PFSK-1 (cell line): ENCODE measurements at regions not wholly inside any gene's neighbourhood (a gene's known extent, or its start where the extent isn't known, plus 50 kb on each side); places are given as distances from the start of the nearest gene placed in this dataset.

Experiments used
- FOXP2 ChIP-seq: optimal IDR thresholded peaks from 2 replicates; pipeline ENCODE3; 2011; ENCODE audit warnings: borderline replicate concordance, control low read depth, inconsistent platforms; ENCODE audit not compliant: insufficient read depth; ENCODE audit errors: extremely low read length, extremely low read depth
- POLR2AphosphoS5 ChIP-seq: IDR thresholded peaks from 2 replicates; pipeline ENCODE4 v1.6.1; 2012; ENCODE audit warnings: low read depth, mild to moderate bottlenecking, control low read depth, low read length, moderate library complexity
- REST ChIP-seq, 2 experiments: IDR thresholded peaks; 2 replicates each; pipeline versions ENCODE4 v1.6.1 to v1.8.0; 2011 to 2012; ENCODE audit warnings: low read depth in 2 of 2, low read length in 2 of 2, control low read depth in 1 of 2, inconsistent platforms in 1 of 2, mild to moderate bottlenecking in 1 of 2, moderate library complexity in 1 of 2; ENCODE audit not compliant: insufficient read depth in 1 of 2
- SIN3A ChIP-seq: IDR thresholded peaks from 2 replicates; pipeline ENCODE4 v1.6.1; 2012; ENCODE audit warnings: mild to moderate bottlenecking, low read length, moderate library complexity, borderline replicate concordance; ENCODE audit not compliant: insufficient read depth
- TAF1 ChIP-seq: IDR thresholded peaks from 2 replicates; pipeline ENCODE4 v1.6.1; 2012; ENCODE audit warnings: low read length, control low read depth, borderline replicate concordance; ENCODE audit not compliant: insufficient read depth

GRCh38 chr10:29877793-29878491 is 181.4 kb downstream of the JCAD start:
- TF ChIP-seq POLR2AphosphoS5, result no peak
- no peak for TF ChIP-seq TAF1
- no peak for TF ChIP-seq SIN3A
- no peak for TF ChIP-seq REST (IDR thresholded peaks at IDR 0.05; ENCODE audit: insufficient read depth in 1 of 2, low read depth in 2 of 2, low read length in 2 of 2)
- no peak for TF ChIP-seq FOXP2

- TF ChIP-seq REST (IDR thresholded peaks at IDR 0.05; ENCODE audit: insufficient read depth in 1 of 2, low read depth in 2 of 2, low read length in 2 of 2), result no peak
- TF ChIP-seq POLR2AphosphoS5, result no peak
- no peak for TF ChIP-seq SIN3A
- TF ChIP-seq TAF1, result no peak
- TF ChIP-seq FOXP2, result no peak
These were observed 183.3 kb downstream of the JCAD start for GRCh38 chr10:29876008-29876555.

GRCh38 chr10:29874606-29875269 is 184.6 kb downstream of the JCAD start:
- TF ChIP-seq POLR2AphosphoS5 (no peak), REST (IDR thresholded peaks at IDR 0.05; ENCODE audit: insufficient read depth in 1 of 2, low read depth in 2 of 2, low read length in 2 of 2) (no peak), SIN3A (no peak), TAF1 (no peak), FOXP2 (no peak)

GRCh38 chr10:29873941-29874484 is 185.4 kb downstream of the JCAD start:
- TF ChIP-seq FOXP2 (no peak), SIN3A (no peak), REST (IDR thresholded peaks at IDR 0.05; ENCODE audit: insufficient read depth in 1 of 2, low read depth in 2 of 2, low read length in 2 of 2) (no peak), POLR2AphosphoS5 (no peak), TAF1 (no peak)
